ENCODE measurements at regions not wholly inside any gene's neighbourhood (a gene's known extent, or its start where the extent isn't known, plus 50 kb on each side); places are given as distances from the start of the nearest gene placed in this dataset.

- no peak for DNase-seq
Observed at GRCh38 chr9:14466429-14466818, 152.5 kb upstream of the NFIB start.

GRCh38 chr9:14462950-14463349 lies 149.0 kb upstream of the NFIB start:
- no peak for DNase-seq

- no peak for DNase-seq
Observed at GRCh38 chr9:14455243-14455642, 141.3 kb upstream of the NFIB start.

- no peak for DNase-seq
Observed at GRCh38 chr9:14453286-14453685, 139.3 kb upstream of the NFIB start.

GRCh38 chr9:14452539-14452938 lies 138.6 kb upstream of the NFIB start:
- no peak for DNase-seq

- no peak for DNase-seq
Observed at GRCh38 chr9:14451949-14452348, 138.0 kb upstream of the NFIB start.

- DNase-seq: no peak
Observed at GRCh38 chr9:14447103-14447502, 133.2 kb upstream of the NFIB start.

- DNase-seq: no peak
Observed at GRCh38 chr9:14445946-14446345, 132.0 kb upstream of the NFIB start.

GRCh38 chr9:14442956-14443355 lies 129.0 kb upstream of the NFIB start:
- no peak for DNase-seq

- DNase-seq: no peak
Observed at GRCh38 chr9:14441976-14442651, 128.2 kb upstream of the NFIB start.

- no peak for DNase-seq
Observed at GRCh38 chr9:14441115-14441514, 127.2 kb upstream of the NFIB start.

GRCh38 chr9:14440062-14440461 lies 126.1 kb upstream of the NFIB start:
- no peak for DNase-seq

- DNase-seq: no peak
Observed at GRCh38 chr9:14439555-14439954, 125.6 kb upstream of the NFIB start.

GRCh38 chr9:14438232-14439021 lies 124.5 kb upstream of the NFIB start:
- DNase-seq: no peak

- DNase-seq: peak; percentile 40
Observed at GRCh38 chr9:14437354-14438231, 123.7 kb upstream of the NFIB start.

- DNase-seq: no peak
Observed at GRCh38 chr9:14435871-14436270, 121.9 kb upstream of the NFIB start.

- DNase-seq: no peak
Observed at GRCh38 chr9:14434971-14435718, 121.2 kb upstream of the NFIB start.

- DNase-seq: no peak
Observed at GRCh38 chr9:14434158-14434504, 120.2 kb upstream of the NFIB start.

GRCh38 chr9:14433351-14434157 lies 119.6 kb upstream of the NFIB start:
- DNase-seq: peak; percentile 9

GRCh38 chr9:14432666-14433350 lies 118.9 kb upstream of the NFIB start:
- DNase-seq: no peak

- DNase-seq: peak; percentile 69
Observed at GRCh38 chr9:14428781-14429230, 114.9 kb upstream of the NFIB start.
